Lower leg skin (tissue), 4 donors: ENCODE measurements at regions not wholly inside any gene's neighbourhood (a gene's known extent, or its start where the extent isn't known, plus 50 kb on each side); places are given as distances from the start of the nearest gene placed in this dataset.

Source experiments
- DNase-seq, 2 donors: peaks; one replicate each; pipeline ENCODE4 v3.0.0-alpha.2; 2019; ENCODE audit warnings: low spot score in 2 of 2
- H3K4me3 ChIP-seq: fragments of 200-600 bp; sonication (generic); 2 replicates; pipeline ENCODE4 v1.5.1; 2017; ENCODE audit warnings: mild to moderate bottlenecking, low read depth; ENCODE audit not compliant: poor library complexity, severe bottlenecking
- CTCF ChIP-seq, 3 donors: fragments of 450-650 bp; IDR thresholded peaks; one replicate each; pipeline ENCODE4 v1.5.1; 2016; ENCODE audit warnings: antibody characterized with exemption in 3 of 3, mild to moderate bottlenecking in 3 of 3, moderate library complexity in 2 of 3
- POLR2A ChIP-seq, 2 donors: fragments of 450-650 bp; IDR thresholded peaks; one replicate each; pipeline ENCODE4 v1.6.1; 2016 to 2017; ENCODE audit warnings: antibody characterized with exemption in 2 of 2, mild to moderate bottlenecking in 1 of 2, moderate library complexity in 1 of 2
- WGBS, 2 donors: methylation state at CpG; one replicate each; pipeline ENCODE4 v1.1.5; 2018; 5-methylcytosine and 5-hydroxymethylcytosine counted together
- intact Hi-C: fragments of 100-400 bp; cut with DNase I; formaldehyde crosslinking; loops from one replicate; pipeline ENCODE4 v1.15.0; 2023; ENCODE audit warnings: low total_unique reads

GRCh38 chr9:87187656-87188055 is 240.3 kb upstream of the GAS1 start:
- intact Hi-C loops, result no loop called here
- WGBS, 2 donors, result 88 to 90% methylated on average over 4 of the region's 4 CpGs
- no peak overlapping the region for H3K4me3 ChIP-seq
- DNase-seq, result no peak
- TF ChIP-seq CTCF (IDR thresholded peaks at IDR 0.05) (no peak), POLR2A (IDR thresholded peaks at IDR 0.05) (no peak)

DNA sequence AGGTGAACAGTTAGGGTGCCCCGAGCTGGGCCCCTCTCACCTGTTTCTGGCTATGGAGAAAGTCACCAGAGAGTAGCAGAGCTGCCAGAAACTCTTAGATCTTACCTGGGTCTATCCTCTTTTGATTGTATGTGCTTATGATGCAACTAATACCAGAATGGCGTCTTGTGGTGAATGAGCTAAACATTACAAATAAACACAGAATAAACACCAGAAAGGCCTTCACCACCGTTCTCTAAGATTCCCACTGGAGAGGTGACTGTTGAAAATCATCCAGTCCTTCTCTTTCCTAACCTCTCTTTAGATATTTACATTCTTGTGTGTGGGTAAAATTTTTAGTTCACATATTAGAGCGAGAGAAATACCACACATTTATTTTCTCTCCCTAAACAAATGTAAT is 241.7 kb upstream of the GAS1 start:
- no peak overlapping the region for H3K4me3 ChIP-seq
- intact Hi-C loops, result no loop called here
- TF ChIP-seq CTCF (IDR thresholded peaks at IDR 0.05) (no peak), POLR2A (IDR thresholded peaks at IDR 0.05) (no peak)
- 89 to 90% methylated on average over 4 of the region's 4 CpGs for WGBS, 2 donors
- no peak for DNase-seq

GRCh38 chr9:87193151-87193550 is 245.8 kb upstream of the GAS1 start:
- no peak overlapping the region for H3K4me3 ChIP-seq
- intact Hi-C loops, result no loop called here
- WGBS, 2 donors, result 92 to 97% methylated on average over 1 of the region's 1 CpG
- DNase-seq, result no peak
- TF ChIP-seq CTCF (IDR thresholded peaks at IDR 0.05) (no peak), POLR2A (IDR thresholded peaks at IDR 0.05) (no peak)

- intact Hi-C loops, result no loop called here
- 55 to 56% methylated on average over 9 of the region's 9 CpGs for WGBS, 2 donors
- TF ChIP-seq CTCF (IDR thresholded peaks at IDR 0.05), result no peak
- no peak for TF ChIP-seq POLR2A (IDR thresholded peaks at IDR 0.05)
- DNase-seq, result no peak
- H3K4me3 ChIP-seq, result no peak overlapping the region
Measured at GRCh38 chr9:87193925-87194868, 246.9 kb upstream of the GAS1 start.

GRCh38 chr9:87195306-87195705 is 248.0 kb upstream of the GAS1 start:
- TF ChIP-seq POLR2A (IDR thresholded peaks at IDR 0.05) (no peak), CTCF (IDR thresholded peaks at IDR 0.05) (no peak)
- intact Hi-C loops, result no loop called here
- no peak overlapping the region for H3K4me3 ChIP-seq
- DNase-seq, result no peak
